ENCODE measurements at regions not wholly inside any gene's neighbourhood (a gene's known extent, or its start where the extent isn't known, plus 50 kb on each side); places are given as distances from the start of the nearest gene placed in this dataset.

GRCh38 chr4:19999775-20000414 is 251.8 kb upstream of the SLIT2 start:
- FAIRE-seq: no peak
- no peak for DNase-seq (ENCODE audit: low spot score)

GRCh38 chr4:19999276-19999675 is 252.4 kb upstream of the SLIT2 start:
- no peak for DNase-seq (ENCODE audit: low spot score)
- FAIRE-seq: no peak

DNA sequence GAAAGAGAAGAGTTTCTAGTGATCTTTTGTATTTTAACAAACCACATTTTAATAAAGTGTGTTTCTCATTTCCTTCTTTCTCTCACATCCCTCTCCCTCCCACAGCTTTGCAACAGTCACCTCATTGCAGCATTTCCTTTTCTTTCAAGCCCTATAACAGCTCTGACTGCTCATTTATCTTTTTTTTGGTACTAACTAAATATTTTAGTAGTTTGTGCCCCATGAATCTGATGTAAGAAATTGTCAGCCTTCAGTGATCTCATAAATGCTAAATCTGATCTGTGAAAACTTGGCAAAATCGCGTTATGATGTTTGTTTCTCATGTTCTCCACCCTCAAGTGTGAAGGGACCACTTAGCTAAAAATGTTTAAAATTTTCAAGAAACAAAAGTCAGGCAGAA is 258.5 kb upstream of the SLIT2 start:
- FAIRE-seq (no peak), DNase-seq (ENCODE audit: low spot score) (no peak)

GRCh38 chr4:19992471-19993093 is 259.1 kb upstream of the SLIT2 start:
- no peak for DNase-seq (ENCODE audit: low spot score)
- FAIRE-seq: no peak

- DNase-seq (ENCODE audit: low spot score) (peak; percentile 45), FAIRE-seq (no peak)
Measured at GRCh38 chr4:19987746-19988145, 264.0 kb upstream of the SLIT2 start.

GRCh38 chr4:19983072-19983471 is 268.6 kb upstream of the SLIT2 start:
- peak; percentile 23 for DNase-seq (ENCODE audit: low spot score)

DNA sequence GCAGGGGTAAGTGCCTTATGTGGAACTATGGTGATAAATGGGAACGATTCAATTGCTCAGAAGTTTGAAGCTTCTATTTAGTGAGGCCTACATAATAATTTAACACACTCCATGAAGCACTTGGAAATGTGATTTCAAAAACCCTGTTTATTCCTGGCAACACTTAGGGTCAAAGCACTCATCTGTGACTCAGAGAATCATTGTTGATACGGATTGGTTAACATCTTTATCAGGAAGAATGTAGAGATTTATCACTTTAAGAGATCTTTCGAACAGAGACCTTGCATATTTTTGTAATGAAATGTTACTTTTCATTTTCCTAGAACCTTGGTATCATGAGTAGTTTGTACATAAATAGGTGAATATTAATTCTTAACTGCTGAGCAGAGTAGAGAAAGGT is 269.1 kb upstream of the SLIT2 start:
- FAIRE-seq: no peak

More at GRCh38 chr4:19983072-19983471, 268.6 kb upstream of the SLIT2 start:
- FAIRE-seq: no peak

GRCh38 chr4:19971829-19972228 is 279.9 kb upstream of the SLIT2 start:
- DNase-seq (ENCODE audit: low spot score) (peak; percentile 83), FAIRE-seq (peak; percentile 44)

More for the DNA sequence above, 269.1 kb upstream of the SLIT2 start:
- DNase-seq (ENCODE audit: low spot score): no peak

GRCh38 chr4:19969492-19969891 is 282.2 kb upstream of the SLIT2 start:
- no peak for DNase-seq (ENCODE audit: low spot score)
- FAIRE-seq: no peak

GRCh38 chr4:19961091-19961490 is 290.6 kb upstream of the SLIT2 start:
- FAIRE-seq (peak; percentile 72), DNase-seq (ENCODE audit: low spot score) (peak; percentile 41)

DNA sequence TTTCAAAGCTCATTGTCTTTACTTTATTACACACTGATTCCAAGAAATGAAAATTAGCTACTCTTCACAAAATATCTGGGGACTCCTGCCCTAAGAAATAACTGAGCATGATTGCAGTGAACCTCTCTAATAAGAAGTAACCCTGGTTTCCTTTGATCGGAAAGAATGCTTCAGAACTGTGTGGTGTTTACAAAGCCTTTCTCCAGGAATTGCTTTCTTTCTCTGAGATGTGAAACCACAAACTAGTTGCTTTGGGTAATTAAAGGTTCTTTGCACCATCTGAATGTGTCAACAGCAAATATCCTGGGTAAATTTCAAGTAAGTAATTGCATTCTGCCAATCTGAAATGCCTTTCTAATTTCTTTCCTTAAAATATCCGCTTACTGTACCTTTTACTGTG is 292.9 kb upstream of the SLIT2 start:
- FAIRE-seq (no peak), DNase-seq (ENCODE audit: low spot score) (no peak)

DNA sequence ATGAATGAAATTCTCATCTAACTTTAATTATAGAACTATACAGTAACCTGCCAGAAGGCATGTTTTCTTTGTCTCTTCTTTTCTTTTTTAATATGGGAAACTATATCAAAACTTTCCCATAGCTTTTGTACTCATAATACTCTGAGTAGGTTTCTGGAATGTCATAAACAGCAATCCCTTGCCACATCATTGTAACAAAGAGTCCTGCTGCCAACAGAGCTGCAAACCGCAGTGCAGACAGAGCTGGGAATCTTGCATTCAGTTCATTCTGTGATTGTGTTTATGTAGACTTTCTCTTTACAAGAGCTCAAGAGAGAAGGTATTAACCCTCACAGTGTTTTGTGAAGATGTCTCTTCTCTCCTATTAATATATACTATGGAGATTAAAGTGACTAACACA is 304.4 kb upstream of the SLIT2 start:
- no peak for FAIRE-seq
- DNase-seq (ENCODE audit: low spot score): peak; percentile 31

- peak; percentile 94 for FAIRE-seq
- peak; percentile 86 for DNase-seq (ENCODE audit: low spot score)
Measured at GRCh38 chr4:19945979-19946380, 305.7 kb upstream of the SLIT2 start.

DNA sequence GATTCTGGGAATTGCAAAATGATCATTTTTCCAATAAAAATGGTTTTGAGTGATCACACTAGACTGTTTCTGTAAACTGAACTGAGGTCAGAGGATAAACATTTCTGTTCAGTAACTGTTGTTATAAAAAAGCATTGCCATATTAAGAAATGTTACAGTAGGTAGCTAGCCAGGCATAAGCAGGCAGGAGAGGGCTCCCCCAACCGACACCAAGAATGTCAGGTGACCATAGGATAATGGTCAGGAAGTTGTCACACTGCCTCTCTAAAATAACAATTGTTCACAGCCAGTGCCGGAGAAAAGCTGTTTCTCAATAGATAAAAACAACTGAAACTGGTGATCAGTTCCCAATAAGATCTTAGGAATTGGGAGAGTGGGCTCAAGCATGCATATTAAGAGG is 306.2 kb upstream of the SLIT2 start:
- DNase-seq (ENCODE audit: low spot score): no peak
- no peak for FAIRE-seq

DNA sequence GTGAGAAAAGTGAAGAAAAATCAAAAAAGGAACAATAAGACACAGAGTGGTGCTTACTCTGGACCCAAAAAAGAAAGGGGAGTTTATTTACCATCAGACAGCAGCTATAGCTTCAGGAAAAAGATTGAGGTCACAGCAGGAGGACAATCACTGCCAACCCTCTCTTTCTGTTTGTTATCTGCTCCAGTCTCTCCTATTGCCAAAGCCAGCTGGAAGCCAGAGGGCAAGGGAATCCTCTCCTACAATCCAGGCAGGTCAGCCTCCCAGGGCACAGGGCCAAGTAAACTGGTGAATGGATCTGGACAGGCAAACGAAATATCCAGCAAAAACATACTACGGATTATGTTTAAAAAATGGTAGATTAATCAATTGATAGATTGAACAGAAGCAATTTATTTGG is 306.9 kb upstream of the SLIT2 start:
- DNase-seq (ENCODE audit: low spot score) (no peak), FAIRE-seq (no peak)

DNA sequence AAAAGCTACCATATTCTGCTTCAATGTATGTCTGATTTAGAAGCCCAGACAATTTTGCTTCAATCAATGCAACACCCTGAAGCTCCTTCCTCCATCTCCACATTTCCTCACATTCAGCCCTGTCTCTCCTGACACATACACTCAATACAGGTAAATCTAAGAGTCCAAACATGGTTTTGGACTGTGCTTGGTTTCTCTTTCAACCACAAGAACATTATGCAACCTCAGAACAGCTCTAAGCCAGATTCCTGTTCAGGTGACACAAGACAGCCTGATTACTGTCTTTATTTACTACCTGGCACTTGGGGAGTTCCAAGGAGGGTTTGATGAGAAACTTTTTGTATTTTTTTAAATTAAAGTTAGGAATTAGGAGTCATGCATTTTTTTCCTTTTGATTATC is 307.5 kb upstream of the SLIT2 start:
- no peak for FAIRE-seq
- DNase-seq (ENCODE audit: low spot score): no peak

DNA sequence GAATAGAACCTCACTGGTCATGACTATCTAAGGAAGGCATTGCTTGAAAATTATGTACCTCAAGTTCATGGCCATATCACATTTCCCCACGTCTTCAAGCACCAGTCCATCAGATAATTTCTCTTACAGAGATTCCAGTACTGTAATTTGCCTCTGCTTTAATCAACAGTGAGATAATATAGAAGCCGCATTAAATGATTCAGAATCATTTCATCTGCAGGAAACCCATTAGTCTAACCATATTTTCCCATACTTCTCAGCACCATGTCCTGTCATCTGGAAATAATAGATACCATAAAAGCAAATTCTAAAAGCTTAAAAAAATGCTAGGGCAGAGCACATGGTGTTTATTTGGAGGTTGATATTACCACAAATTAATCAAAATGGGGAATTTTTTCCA is 310.3 kb upstream of the SLIT2 start:
- DNase-seq (ENCODE audit: low spot score): no peak
- FAIRE-seq: no peak

DNA sequence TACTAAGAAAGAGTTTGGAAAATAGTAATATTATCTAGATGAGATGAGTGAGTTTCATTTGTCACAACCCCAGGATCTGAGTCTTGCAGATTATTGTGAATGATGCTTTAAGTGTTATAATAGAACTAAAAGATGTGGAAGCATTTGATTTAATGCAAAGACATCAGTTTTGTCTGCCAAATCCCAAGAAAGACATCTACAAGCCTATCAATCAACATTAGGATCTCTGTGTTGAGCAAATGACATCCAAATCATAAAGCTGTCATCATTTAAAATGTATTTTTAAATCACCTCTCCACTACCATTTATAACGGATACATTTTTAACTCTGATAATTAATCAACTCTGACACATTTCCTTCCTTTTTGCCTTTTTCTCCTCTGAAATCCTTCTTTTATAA is 310.8 kb upstream of the SLIT2 start:
- FAIRE-seq (no peak), DNase-seq (ENCODE audit: low spot score) (no peak)

DNA sequence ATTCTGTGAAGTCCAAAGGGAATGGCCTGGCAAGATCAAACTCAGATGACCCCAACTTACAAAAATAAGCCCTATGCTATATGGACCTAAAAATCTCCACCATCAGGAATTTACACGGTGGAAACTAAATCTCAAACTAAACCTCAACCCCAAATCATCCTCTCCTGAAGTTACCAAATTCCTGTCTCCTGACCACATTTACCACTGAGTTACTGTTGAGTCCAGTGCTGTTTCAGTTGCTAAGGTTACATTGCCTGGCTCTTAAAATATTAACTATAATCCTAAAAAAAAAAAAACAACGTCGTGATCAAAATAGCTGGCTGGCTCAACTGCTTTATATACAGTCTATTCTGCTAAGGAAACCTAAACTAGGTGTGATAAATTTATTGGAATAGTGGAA is 315.2 kb upstream of the SLIT2 start:
- FAIRE-seq: peak; percentile 84
- DNase-seq (ENCODE audit: low spot score): peak; percentile 66

DNA sequence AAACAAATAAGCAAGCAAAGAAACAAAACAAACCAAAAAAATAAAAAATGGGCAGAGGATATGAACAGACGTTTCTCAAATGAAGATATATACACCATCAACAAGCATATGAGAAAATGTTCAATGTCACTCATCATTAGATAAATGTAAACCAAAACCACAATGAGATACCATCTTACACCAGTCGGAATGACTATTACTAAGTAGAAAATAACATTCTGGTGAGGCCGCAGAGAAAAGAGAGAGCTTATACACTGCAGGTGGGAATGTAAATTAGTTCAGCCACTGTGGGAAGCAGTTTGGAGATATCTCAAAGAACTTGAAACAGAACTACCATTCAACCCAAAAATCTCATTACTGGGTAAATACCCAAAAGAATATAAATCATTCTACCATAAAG is 321.0 kb upstream of the SLIT2 start:
- DNase-seq (ENCODE audit: low spot score): no peak
- FAIRE-seq: no peak

- DNase-seq (ENCODE audit: low spot score): peak; percentile 19
- no peak for FAIRE-seq
Measured at GRCh38 chr4:19927381-19927780, 324.3 kb upstream of the SLIT2 start.

GRCh38 chr4:19925516-19925915 is 326.2 kb upstream of the SLIT2 start:
- FAIRE-seq (no peak), DNase-seq (ENCODE audit: low spot score) (no peak)

DNA sequence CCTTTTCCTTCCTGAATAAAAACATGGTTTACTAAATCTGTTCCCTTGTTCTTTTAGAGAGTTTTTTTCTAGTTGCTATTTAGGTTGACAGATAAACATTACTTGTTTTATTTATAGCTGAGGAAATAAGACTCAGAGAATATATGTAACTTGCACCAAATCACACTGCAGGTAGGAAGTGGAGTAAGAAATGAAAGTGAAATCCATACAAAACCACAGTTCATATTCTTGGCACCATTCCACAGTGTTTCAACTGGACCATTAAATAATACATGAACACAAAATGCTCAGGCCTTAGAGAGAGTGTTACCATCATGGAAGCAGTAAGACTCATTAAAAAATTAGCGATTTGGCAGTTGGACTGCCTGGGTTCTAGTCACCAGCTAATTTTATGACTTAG is 326.9 kb upstream of the SLIT2 start:
- FAIRE-seq: no peak
- DNase-seq (ENCODE audit: low spot score): no peak

Measured in RCC 7860 (cell line).